Fibroblast of peridontal ligament (primary cell): ENCODE measurements at regions not wholly inside any gene's neighbourhood (a gene's known extent, or its start where the extent isn't known, plus 50 kb on each side); places are given as distances from the start of the nearest gene placed in this dataset.

Source experiments
- DNase-seq: peaks from one replicate; pipeline ENCODE4 v3.0.0-alpha.2; 2010; ENCODE audit errors: extremely low read depth

DNA sequence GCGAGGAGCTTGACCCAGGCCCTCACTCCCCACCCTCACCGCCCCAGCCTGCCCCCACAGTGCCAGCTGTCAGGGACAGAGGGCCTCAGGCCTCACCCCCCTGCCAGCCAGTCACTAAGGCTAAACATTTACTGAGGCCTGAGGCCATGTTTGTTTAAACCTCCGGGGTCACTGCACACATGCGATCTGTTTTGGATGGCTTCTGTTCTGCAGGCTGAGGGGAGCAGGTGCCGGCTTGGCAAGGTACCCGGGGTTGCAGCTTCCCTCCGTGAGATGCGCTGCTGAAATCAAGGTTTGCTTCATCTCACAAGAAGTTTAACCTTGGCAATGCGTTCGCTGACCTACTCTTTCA, 103.3 kb upstream of the BOD1 start:
- no peak for DNase-seq

DNA sequence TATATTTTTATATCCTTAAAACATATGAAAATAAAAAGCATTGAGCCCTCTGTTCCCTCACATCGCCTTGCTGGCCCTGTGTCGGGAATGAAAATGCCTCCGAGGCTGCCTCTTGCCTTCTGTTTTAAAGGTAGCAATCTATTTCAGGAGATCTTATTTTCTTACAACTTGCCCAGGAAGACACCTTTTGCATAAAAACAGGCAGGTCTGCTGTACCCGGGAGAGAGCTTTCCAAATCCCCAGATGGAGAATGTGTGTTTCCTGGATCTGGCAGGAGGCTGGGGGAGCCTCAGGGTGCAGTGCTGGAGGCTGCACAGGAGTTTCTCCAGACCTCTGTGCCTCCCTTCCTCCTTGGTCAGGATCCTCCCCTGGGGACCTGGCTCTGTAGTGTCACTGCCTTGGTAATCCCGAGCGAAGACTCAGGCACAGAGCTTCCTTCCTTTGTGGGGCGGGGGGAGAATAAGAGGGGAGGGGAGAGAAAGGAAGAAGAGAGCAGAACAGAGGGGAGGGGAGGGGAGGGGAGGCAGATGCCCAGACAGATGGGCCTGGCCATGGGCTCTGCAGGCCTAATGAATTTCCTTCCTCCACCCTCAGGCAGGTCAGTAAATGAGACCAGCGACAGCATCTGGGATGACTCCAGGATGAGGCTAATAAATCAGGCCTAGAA, 104.0 kb upstream of the BOD1 start:
- DNase-seq, result no peak

GRCh38 chr5:173720953-173721600, 104.6 kb upstream of the BOD1 start:
- no peak for DNase-seq

GRCh38 chr5:173721601-173722232, 105.3 kb upstream of the BOD1 start:
- DNase-seq, result no peak

GRCh38 chr5:173726846-173727557, 110.6 kb upstream of the BOD1 start:
- DNase-seq, result no peak

DNA sequence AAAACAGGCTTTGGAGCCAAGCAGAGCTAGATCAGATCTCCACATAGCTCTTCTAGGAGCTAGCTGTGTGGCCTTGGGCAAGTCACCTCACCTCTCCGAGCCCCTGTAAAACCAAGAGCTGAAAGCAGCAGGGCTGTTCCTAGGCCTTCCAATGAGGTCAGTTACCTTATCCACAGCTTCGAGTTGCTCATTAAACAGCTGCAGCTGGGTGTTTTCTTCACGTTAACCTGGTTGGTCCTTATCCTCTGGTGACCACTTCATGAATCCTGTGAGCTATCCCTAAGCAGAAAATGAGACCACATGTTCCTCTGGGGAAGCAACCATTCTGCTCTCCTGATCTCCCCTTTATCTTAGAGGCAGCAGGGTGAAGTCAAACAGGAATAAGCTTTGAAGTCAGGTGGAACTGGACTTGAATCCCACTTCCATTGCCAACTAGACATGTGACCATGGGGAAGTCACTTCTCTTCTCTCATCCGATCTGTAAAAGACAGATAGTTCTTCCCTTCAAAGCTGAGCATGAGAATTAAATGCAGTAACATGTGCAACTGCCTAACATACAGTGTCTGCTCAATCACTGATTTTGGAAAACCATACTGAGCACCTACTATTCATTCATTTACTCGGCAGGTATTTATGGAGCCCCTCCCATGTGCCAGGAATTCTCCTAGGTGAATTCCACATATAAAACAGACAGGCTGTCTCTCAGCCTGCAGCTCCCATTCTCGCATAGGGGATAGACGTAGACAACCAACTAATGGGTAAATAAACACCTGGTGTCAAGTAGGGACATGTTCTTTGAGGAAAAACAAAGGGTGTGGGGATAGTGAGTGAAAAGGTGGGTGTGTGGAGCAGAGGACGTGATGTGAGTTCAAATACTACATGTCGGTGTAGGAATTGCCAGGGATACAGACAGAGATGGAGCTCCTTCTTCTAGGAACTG, 111.7 kb upstream of the BOD1 start:
- no peak for DNase-seq

GRCh38 chr5:173729079-173729765, 112.8 kb upstream of the BOD1 start:
- DNase-seq, result no peak

- DNase-seq, result no peak
These were observed 114.3 kb upstream of the BOD1 start for GRCh38 chr5:173730632-173731298.

DNA sequence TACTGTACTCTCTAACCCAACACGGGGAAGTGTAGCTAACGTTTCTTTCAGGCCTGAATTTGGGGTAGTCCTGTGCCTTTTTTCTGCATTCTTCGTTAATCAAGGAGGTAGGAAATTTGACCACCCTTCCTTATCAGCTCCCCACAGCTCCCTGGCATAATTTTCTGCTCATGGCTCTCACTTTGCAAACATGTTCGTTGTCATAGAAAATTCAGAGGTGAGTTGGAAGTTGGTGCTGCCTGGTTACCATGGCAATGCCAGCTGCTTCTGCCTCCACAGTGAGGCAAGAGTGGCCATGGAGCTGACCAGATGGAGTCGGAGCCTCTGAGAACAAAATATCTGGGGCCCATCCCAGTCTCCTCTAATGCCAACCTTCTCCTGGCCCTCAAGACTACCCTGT, 116.6 kb upstream of the BOD1 start:
- DNase-seq, result no peak

DNA sequence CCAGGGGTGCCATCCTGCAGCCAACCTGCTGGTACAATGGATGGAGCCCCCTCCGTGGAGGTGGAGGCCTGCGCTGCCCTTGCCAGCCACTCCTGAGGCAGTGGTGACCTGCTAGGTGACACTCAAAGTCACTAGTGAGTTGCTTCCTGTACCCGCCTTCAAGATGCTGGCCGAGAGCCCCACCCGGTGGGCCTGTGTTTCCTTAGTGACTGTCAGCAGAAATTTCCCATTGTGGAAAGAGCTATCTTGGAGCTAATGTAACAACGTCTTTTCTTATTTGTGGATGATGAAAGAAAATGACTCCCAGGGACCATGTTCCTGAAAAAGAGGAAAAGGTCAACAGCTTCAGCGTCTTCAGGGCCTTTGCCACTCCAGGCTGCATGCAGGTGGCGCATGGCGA, 117.0 kb upstream of the BOD1 start:
- DNase-seq, result no peak

DNA sequence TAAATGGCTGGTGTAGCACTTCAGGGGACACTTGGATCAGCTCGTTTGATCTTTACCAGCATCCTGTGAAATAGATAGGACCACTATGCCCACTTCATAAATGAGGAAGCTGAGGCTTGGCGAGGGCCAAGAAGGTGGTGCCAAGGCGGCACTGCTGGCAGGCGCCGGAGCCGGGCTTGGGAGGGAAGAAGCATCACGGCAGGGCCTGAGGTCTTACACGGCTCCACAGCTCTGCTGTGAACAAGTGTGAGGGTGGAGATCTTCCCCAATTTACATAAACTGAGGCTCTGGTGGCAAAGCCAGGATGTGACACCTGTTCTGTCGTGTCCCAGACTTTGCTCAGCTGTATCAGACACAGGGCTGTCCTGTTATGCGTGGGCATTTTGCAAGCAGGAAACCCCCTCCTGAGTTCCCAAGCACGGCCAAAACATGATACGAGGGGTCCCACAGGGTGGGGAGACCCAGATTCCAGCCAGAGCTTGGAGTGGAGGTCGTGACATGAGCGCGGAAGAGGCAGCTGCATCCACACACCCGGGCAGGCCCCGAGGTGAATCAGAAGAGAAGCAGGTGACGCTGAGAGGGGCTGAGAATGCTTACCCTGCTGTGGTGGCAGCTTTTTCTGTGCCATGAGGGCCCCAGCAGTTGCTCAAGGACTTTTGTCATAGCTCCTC, 117.5 kb upstream of the BOD1 start:
- DNase-seq, result no peak

DNA sequence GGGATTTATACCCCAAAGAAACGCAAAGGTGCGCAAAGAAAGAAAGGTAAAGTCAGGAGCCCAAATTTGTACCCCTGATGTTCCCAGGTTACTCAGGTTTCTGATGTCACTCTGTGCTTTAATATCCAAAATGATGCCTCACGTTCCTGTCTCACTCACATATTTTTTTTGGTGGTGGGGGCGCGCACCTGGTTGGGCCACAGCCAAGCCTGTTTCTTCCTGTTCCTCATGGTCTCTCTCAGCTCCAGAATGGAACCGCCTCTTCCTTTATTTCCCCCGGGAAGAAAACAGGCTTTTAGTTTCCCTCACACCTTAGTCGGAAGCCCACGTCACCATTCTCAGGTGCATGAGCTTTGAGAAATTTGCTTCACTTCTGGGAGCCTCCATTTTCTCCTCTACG, 118.3 kb upstream of the BOD1 start:
- DNase-seq, result no peak

DNA sequence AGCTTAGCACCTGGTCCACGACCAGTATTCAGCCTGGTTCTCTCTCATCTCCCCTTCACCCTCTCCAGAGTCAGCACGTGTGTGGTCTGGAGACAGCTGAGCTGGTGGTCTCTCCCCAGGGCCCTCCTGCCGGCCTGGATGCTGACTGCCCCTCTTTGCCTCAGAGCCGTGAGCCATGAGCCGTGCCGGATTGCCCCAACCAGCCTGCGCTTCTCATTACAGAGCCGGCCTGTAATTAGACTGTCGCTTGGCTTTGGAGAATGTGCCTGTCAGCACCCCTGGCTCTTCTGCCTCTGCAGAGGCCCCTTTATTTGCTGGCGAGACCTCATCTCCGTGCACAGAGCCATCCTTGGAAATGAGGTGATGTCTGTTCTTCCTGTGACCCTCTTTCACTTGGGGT, 118.7 kb upstream of the BOD1 start:
- no peak for DNase-seq

DNA sequence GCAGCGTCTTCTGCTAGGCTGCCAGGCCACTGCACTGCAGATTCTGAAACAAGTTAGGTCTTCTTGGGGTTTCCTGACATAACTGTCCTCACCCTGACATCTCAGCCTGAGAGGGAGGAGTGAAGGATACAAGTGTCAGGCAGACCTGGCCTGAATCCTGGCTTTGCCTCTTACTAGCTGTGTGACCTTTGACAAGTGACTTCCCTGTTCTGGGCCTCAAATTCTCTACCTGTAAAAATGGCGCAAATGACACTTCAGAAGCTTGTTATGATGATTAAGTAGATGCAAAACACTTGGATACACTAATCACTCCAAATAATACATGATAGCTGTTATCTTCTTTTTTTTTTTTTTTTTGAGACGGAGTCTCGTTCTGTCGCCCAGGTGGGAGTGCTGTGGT, 119.2 kb upstream of the BOD1 start:
- DNase-seq, result no peak

DNA sequence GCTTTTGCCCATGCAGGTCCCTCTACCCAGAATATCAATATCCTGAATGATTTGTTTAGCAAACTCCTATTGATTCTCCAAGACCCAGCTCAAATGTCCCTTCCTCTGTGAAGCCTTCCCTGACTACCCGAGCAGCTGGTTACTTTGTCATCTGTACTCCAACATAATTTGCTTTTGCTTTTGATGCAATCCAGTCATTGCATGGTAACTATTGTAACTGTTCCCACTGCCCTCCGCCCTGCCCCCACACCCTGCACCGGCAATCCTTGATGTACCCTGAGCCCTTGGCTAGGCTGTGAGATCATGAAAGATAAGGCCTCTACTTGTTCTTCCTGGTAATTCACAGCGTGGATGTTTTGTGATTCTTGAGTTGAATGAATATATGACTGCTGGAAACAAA, 119.9 kb upstream of the BOD1 start:
- no peak for DNase-seq

GRCh38 chr5:173736923-173737412, 120.5 kb upstream of the BOD1 start:
- no peak for DNase-seq

GRCh38 chr5:173739741-173740140, 123.3 kb upstream of the BOD1 start:
- DNase-seq, result no peak

DNA sequence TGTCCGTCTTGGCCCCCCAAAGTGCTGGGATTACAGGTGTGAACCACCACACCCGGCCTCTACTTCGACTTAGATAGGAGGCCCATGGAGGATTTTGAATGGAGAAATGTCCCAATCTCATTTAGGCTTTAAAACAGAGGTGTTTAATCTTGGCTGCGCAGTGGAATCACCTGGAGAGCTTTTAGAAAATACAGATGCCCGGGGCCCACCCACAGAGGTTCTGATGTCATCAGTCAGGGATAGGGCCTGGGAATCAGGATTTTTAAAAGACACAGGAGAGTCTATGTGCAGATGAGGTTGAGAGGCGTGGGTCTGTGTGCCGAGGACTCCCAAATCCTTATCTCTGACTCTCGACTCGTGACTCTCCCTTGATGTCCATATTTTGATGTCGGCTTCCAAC, 124.0 kb upstream of the BOD1 start:
- DNase-seq, result no peak

DNA sequence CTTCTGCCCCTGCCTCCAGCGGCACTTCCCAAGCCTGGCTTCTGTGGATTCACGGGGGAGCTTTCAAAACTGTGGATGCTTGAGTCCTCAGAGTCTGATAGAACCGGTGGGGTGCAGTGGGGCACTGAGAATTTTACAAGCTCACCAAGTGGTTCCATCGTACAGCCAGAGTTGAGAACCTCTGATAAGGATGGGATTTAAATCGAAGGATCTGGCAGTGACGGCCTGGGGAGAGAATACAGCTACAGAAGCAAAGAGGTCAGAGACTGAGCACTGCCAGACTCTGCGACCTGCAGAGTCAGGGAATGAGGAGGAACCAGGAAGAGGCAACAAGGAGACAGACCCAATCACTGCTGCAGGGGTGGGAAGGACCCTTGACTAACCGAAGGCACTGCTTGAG, 124.6 kb upstream of the BOD1 start:
- DNase-seq, result no peak
